OCI-LY7 (cell line): ENCODE measurements at regions not wholly inside any gene's neighbourhood (a gene's known extent, or its start where the extent isn't known, plus 50 kb on each side); places are given as distances from the start of the nearest gene placed in this dataset.

ENCODE experiments used
- EZH2phosphoT487 ChIP-seq: fragments of 200-600 bp; sonication (generic); IDR thresholded peaks from 2 replicates; pipeline ENCODE4 v1.6.1; 2018; ENCODE audit warnings: low read depth, borderline replicate concordance, mild to moderate bottlenecking, mixed run types, antibody characterized with exemption, low read length, moderate library complexity, mixed read lengths
- TF ChIP-seq, protein P1 (sequence below): fragments of 200-600 bp; sonication (generic); conservative IDR thresholded peaks from 2 replicates; pipeline ENCODE4 v1.5.1; 2014; ENCODE audit warnings: mild to moderate bottlenecking, antibody characterized with exemption, low read length, moderate library complexity, mixed read lengths

DNA sequence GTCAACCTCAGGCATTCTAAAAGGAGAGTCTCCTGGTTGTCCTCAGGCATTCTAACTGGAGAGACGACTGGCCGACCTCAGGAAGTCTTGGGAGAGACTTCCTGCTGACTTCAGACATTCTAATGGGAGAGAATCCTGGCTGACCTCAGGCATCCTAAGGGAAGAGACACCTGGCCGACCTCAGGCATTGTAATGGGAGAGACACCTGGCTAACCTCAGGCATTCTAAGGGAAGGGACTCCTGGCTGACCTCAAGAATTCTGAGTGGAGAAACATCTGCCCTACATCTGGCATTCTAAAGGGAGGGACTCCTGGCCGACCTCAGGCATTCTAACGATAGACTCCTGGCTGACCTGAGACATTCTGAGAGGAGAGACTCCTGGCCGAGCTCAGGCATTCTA, 1353.3 kb downstream of the UQCRFS1 start:
- TF ChIP-seq, protein P1, sequence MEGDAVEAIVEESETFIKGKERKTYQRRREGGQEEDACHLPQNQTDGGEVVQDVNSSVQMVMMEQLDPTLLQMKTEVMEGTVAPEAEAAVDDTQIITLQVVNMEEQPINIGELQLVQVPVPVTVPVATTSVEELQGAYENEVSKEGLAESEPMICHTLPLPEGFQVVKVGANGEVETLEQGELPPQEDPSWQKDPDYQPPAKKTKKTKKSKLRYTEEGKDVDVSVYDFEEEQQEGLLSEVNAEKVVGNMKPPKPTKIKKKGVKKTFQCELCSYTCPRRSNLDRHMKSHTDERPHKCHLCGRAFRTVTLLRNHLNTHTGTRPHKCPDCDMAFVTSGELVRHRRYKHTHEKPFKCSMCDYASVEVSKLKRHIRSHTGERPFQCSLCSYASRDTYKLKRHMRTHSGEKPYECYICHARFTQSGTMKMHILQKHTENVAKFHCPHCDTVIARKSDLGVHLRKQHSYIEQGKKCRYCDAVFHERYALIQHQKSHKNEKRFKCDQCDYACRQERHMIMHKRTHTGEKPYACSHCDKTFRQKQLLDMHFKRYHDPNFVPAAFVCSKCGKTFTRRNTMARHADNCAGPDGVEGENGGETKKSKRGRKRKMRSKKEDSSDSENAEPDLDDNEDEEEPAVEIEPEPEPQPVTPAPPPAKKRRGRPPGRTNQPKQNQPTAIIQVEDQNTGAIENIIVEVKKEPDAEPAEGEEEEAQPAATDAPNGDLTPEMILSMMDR, result no peak
- TF ChIP-seq EZH2phosphoT487, result no peak
